Esophagus muscularis mucosa (tissue), 4 donors: ENCODE measurements at regions not wholly inside any gene's neighbourhood (a gene's known extent, or its start where the extent isn't known, plus 50 kb on each side); places are given as distances from the start of the nearest gene placed in this dataset.

ENCODE experiments used
- EP300 ChIP-seq: sonication (generic); formaldehyde crosslinking; IDR thresholded peaks from one replicate; pipeline ENCODE4 v1.6.1; 2017; ENCODE audit warnings: antibody characterized with exemption
- POLR2A ChIP-seq: fragments of 450-650 bp; IDR thresholded peaks from one replicate; pipeline ENCODE4 v1.6.1; 2017; ENCODE audit warnings: antibody characterized with exemption, moderate library complexity, mild to moderate bottlenecking, low read depth
- POLR2AphosphoS5 ChIP-seq, 2 donors: sonication (generic); formaldehyde crosslinking; IDR thresholded peaks; one replicate each; pipeline ENCODE4 v1.6.1; 2017; ENCODE audit warnings: antibody characterized with exemption in 2 of 2
- TF ChIP-seq, protein P1 (sequence below), 3 experiments: fragments of 200-600 bp in 2 of 3; fragments of 450-650 bp in 1 of 3; sonication (generic) in 2 of 3; IDR thresholded peaks; one replicate each; pipeline ENCODE4 v1.5.1; 2017 to 2019; ENCODE audit warnings: antibody characterized with exemption in 3 of 3, mild to moderate bottlenecking in 2 of 3, moderate library complexity in 1 of 3

DNA sequence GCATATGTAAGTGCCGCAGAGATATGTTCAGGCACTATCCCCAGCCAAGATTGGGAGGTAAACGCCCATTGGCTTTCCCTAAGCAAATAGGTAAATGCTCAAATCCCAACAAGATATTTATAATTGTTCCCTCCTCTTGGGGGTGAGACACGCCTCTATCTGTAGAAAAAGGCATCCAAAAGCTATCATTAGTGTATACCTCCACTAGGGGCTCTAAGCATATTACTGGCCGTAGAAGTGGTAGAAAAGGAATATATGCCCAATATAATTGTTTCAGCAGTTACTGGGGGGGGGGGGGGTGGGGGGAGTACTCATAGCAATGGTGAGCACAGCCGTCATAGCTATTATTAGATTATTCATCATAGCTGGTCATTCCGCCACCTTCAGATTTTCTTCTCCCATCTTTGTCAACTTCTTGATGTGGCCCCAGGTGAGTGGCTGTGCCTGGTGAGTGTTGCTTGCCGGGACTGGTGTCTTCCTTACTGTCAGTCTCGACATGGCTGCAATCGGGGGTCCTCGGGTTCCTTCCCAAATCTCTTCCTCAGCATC is 53.3 kb upstream of the WDR1 start:
- TF ChIP-seq, protein P1, sequence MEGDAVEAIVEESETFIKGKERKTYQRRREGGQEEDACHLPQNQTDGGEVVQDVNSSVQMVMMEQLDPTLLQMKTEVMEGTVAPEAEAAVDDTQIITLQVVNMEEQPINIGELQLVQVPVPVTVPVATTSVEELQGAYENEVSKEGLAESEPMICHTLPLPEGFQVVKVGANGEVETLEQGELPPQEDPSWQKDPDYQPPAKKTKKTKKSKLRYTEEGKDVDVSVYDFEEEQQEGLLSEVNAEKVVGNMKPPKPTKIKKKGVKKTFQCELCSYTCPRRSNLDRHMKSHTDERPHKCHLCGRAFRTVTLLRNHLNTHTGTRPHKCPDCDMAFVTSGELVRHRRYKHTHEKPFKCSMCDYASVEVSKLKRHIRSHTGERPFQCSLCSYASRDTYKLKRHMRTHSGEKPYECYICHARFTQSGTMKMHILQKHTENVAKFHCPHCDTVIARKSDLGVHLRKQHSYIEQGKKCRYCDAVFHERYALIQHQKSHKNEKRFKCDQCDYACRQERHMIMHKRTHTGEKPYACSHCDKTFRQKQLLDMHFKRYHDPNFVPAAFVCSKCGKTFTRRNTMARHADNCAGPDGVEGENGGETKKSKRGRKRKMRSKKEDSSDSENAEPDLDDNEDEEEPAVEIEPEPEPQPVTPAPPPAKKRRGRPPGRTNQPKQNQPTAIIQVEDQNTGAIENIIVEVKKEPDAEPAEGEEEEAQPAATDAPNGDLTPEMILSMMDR (IDR thresholded peaks at IDR 0.05) = no peak
- TF ChIP-seq POLR2AphosphoS5 (IDR thresholded peaks at IDR 0.05) (no peak), POLR2A (no peak), EP300 (no peak)
